ENCODE measurements at regions not wholly inside any gene's neighbourhood (a gene's known extent, or its start where the extent isn't known, plus 50 kb on each side); places are given as distances from the start of the nearest gene placed in this dataset.

GRCh38 chr1:73770109-73770905, 427.7 kb downstream of the LRRIQ3 start:
- H2BK120ac ChIP-seq (ENCODE audit: low read depth, low read length): no peak overlapping the region
- no peak for DNase-seq (ENCODE audit: low spot score)
- H3K9me3 ChIP-seq (replicated peaks in 1 of 2; ENCODE audit: control insufficient read depth in 2 of 2, insufficient read depth in 1 of 2, low read depth in 1 of 2, low read length in 2 of 2): peaks cover 1 to 5% of the 10 kb centered on the region in 2 donors
- no peak overlapping the region for H2BK5ac ChIP-seq (ENCODE audit: low read length)
- no peak overlapping the region for H2BK12ac ChIP-seq (ENCODE audit: low read length)
- no peaks in the 10 kb centered on the region for H3K36me3 ChIP-seq (replicated peaks in 1 of 2; ENCODE audit: control insufficient read depth in 2 of 2, insufficient read depth in 2 of 2, low read length in 2 of 2)
- H3K14ac ChIP-seq (ENCODE audit: low read length): peak overlapping the region; percentile 63
- no peak overlapping the region for H2BK15ac ChIP-seq (ENCODE audit: low read length)
- H3K4me1 ChIP-seq (ENCODE audit: control insufficient read depth in 2 of 2, insufficient read depth in 1 of 2, low read depth in 1 of 2, low read length in 2 of 2): no peaks in the 10 kb centered on the region
- peak overlapping the region; percentile 34 for H3K23ac ChIP-seq (ENCODE audit: low read depth, low read length, poor library complexity)
- WGBS, 2 donors (ENCODE audit: extremely low coverage in 2 of 2, insufficient read length in 2 of 2, insufficient replicate concordance in 1 of 2): no CpG with 5 or more reads among the region's 10 CpGs
- peak overlapping the region; percentile 76 for H4K8ac ChIP-seq (ENCODE audit: low read depth, low read length)
- H3K27me3 ChIP-seq (ENCODE audit: control insufficient read depth in 3 of 3, insufficient read depth in 3 of 3, low read depth in 1 of 3, low read length in 3 of 3): no peaks in the 10 kb centered on the region
- H2AK5ac ChIP-seq (ENCODE audit: low read depth, low read length): peak overlapping the region; percentile 73
- no peaks in the 10 kb centered on the region for H3K79me1 ChIP-seq (ENCODE audit: low read depth, low read length)
- H3K18ac ChIP-seq (ENCODE audit: low read length): peak overlapping the region; percentile 41
- no peak overlapping the region for H3K4me2 ChIP-seq (ENCODE audit: insufficient read depth, low read length, poor library complexity, severe bottlenecking)
- no peak overlapping the region for H3K4me3 ChIP-seq (ENCODE audit: low read length in 2 of 2)
- H3K4ac ChIP-seq (ENCODE audit: low read length): no peak overlapping the region
- no peak overlapping the region for H3K27ac ChIP-seq (replicated peaks; ENCODE audit: low read length)
- no peak overlapping the region for H4K91ac ChIP-seq (ENCODE audit: low read depth, low read length, poor library complexity)
- peak overlapping the region; percentile 42 for H2AFZ ChIP-seq (ENCODE audit: low read length)
- H3K9ac ChIP-seq (ENCODE audit: low read depth, low read length, poor library complexity): peak overlapping the region; percentile 3

- no peaks in the 10 kb centered on the region for H3K4me1 ChIP-seq (ENCODE audit: control insufficient read depth in 2 of 2, insufficient read depth in 1 of 2, low read depth in 1 of 2, low read length in 2 of 2)
- no peak overlapping the region for H3K4me2 ChIP-seq (ENCODE audit: insufficient read depth, low read length, poor library complexity, severe bottlenecking)
- no peaks in the 10 kb centered on the region for H3K79me1 ChIP-seq (ENCODE audit: low read depth, low read length)
- H2BK12ac ChIP-seq (ENCODE audit: low read length): no peak overlapping the region
- no peak for DNase-seq (ENCODE audit: low spot score)
- H2AFZ ChIP-seq (ENCODE audit: low read length): no peak overlapping the region
- no peak overlapping the region for H2BK15ac ChIP-seq (ENCODE audit: low read length)
- H3K18ac ChIP-seq (ENCODE audit: low read length): no peak overlapping the region
- H3K9ac ChIP-seq (ENCODE audit: low read depth, low read length, poor library complexity): no peak overlapping the region
- H3K9me3 ChIP-seq (replicated peaks in 1 of 2; ENCODE audit: control insufficient read depth in 2 of 2, insufficient read depth in 1 of 2, low read depth in 1 of 2, low read length in 2 of 2): peaks cover 1 to 5% of the 10 kb centered on the region in 2 donors
- no CpG with 5 or more reads among the region's 3 CpGs for whole genome bisulfite sequencing, 2 donors (ENCODE audit: extremely low coverage in 2 of 2, insufficient read length in 2 of 2, insufficient replicate concordance in 1 of 2)
- no peak overlapping the region for H2BK120ac ChIP-seq (ENCODE audit: low read depth, low read length)
- H3K27ac ChIP-seq (replicated peaks; ENCODE audit: low read length): no peak overlapping the region
- H3K14ac ChIP-seq (ENCODE audit: low read length): no peak overlapping the region
- no peak overlapping the region for H4K8ac ChIP-seq (ENCODE audit: low read depth, low read length)
- no peak overlapping the region for H2AK5ac ChIP-seq (ENCODE audit: low read depth, low read length)
- no peak overlapping the region for H3K4ac ChIP-seq (ENCODE audit: low read length)
- no peak overlapping the region for H3K4me3 ChIP-seq (ENCODE audit: low read length in 2 of 2)
- H3K36me3 ChIP-seq (replicated peaks in 1 of 2; ENCODE audit: control insufficient read depth in 2 of 2, insufficient read depth in 2 of 2, low read length in 2 of 2): no peaks in the 10 kb centered on the region
- no peak overlapping the region for H2BK5ac ChIP-seq (ENCODE audit: low read length)
- no peak overlapping the region for H4K91ac ChIP-seq (ENCODE audit: low read depth, low read length, poor library complexity)
- no peak overlapping the region for H3K23ac ChIP-seq (ENCODE audit: low read depth, low read length, poor library complexity)
- no peaks in the 10 kb centered on the region for H3K27me3 ChIP-seq (ENCODE audit: control insufficient read depth in 3 of 3, insufficient read depth in 3 of 3, low read depth in 1 of 3, low read length in 3 of 3)
Measured at GRCh38 chr1:73766786-73767348, 431.1 kb downstream of the LRRIQ3 start.

DNA sequence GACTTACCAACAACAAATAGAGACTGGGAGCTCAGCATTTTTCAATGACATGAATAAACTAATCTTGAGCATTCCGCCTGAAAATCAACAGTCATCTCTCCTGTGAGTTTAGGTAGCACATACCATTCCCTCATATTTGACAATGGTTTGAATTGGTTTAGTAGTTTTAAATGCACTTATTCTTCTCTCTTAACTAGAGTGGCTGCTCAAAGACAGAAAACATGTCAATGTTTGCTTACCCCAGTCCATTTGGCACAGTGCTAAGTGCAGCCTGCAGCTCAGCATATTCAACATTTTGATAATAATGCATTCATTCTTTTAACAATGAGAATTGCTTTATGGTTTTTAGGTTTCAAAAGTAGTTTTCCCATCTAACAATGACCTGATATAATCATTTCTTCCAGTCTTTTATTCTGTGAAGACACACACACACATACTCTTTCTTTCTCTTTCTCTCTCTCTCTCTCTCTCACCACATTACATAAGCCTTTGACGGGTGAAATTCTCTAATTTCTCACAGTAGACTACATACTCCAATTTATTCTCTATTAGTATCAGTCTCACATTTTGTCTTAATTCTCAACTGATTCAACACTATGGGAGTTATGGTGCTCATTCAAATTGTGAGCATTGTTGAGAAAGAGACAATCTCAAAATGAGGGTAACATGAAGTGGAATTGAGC, 432.3 kb downstream of the LRRIQ3 start:
- H2BK12ac ChIP-seq (ENCODE audit: low read length): no peak overlapping the region
- H3K9me3 ChIP-seq (replicated peaks in 1 of 2; ENCODE audit: control insufficient read depth in 2 of 2, insufficient read depth in 1 of 2, low read depth in 1 of 2, low read length in 2 of 2): peaks cover 0 to 1% of the 10 kb centered on the region in 2 donors
- no peaks in the 10 kb centered on the region for H3K36me3 ChIP-seq (replicated peaks in 1 of 2; ENCODE audit: control insufficient read depth in 2 of 2, insufficient read depth in 2 of 2, low read length in 2 of 2)
- no CpG with 5 or more reads among the region's 2 CpGs for WGBS, 2 donors (ENCODE audit: extremely low coverage in 2 of 2, insufficient read length in 2 of 2, insufficient replicate concordance in 1 of 2)
- H2AFZ ChIP-seq (ENCODE audit: low read length): peak overlapping the region; percentile 5
- H2BK120ac ChIP-seq (ENCODE audit: low read depth, low read length): no peak overlapping the region
- no peak overlapping the region for H3K23ac ChIP-seq (ENCODE audit: low read depth, low read length, poor library complexity)
- H3K18ac ChIP-seq (ENCODE audit: low read length): no peak overlapping the region
- DNase-seq (ENCODE audit: low spot score): no peak
- no peak overlapping the region for H3K9ac ChIP-seq (ENCODE audit: low read depth, low read length, poor library complexity)
- no peak overlapping the region for H3K4ac ChIP-seq (ENCODE audit: low read length)
- H3K27me3 ChIP-seq (ENCODE audit: control insufficient read depth in 3 of 3, insufficient read depth in 3 of 3, low read depth in 1 of 3, low read length in 3 of 3): no peaks in the 10 kb centered on the region
- H2AK5ac ChIP-seq (ENCODE audit: low read depth, low read length): no peak overlapping the region
- H3K79me1 ChIP-seq (ENCODE audit: low read depth, low read length): no peaks in the 10 kb centered on the region
- no peak overlapping the region for H4K91ac ChIP-seq (ENCODE audit: low read depth, low read length, poor library complexity)
- no peaks in the 10 kb centered on the region for H3K4me1 ChIP-seq (ENCODE audit: control insufficient read depth in 2 of 2, insufficient read depth in 1 of 2, low read depth in 1 of 2, low read length in 2 of 2)
- no peak overlapping the region for H4K8ac ChIP-seq (ENCODE audit: low read depth, low read length)
- H3K14ac ChIP-seq (ENCODE audit: low read length): no peak overlapping the region
- no peak overlapping the region for H3K4me2 ChIP-seq (ENCODE audit: insufficient read depth, low read length, poor library complexity, severe bottlenecking)
- no peak overlapping the region for H2BK15ac ChIP-seq (ENCODE audit: low read length)
- no peak overlapping the region for H3K27ac ChIP-seq (replicated peaks; ENCODE audit: low read length)
- no peak overlapping the region for H3K4me3 ChIP-seq (ENCODE audit: low read length in 2 of 2)
- H2BK5ac ChIP-seq (ENCODE audit: low read length): no peak overlapping the region

- no peaks in the 10 kb centered on the region for H3K79me1 ChIP-seq (ENCODE audit: low read depth, low read length)
- H2AFZ ChIP-seq (ENCODE audit: low read length): no peak overlapping the region
- no peaks in the 10 kb centered on the region for H3K9me3 ChIP-seq (replicated peaks in 1 of 2; ENCODE audit: control insufficient read depth in 2 of 2, insufficient read depth in 1 of 2, low read depth in 1 of 2, low read length in 2 of 2)
- no peak overlapping the region for H2BK120ac ChIP-seq (ENCODE audit: low read depth, low read length)
- H3K14ac ChIP-seq (ENCODE audit: low read length): no peak overlapping the region
- no peak overlapping the region for H2BK15ac ChIP-seq (ENCODE audit: low read length)
- no peak overlapping the region for H3K27ac ChIP-seq (replicated peaks; ENCODE audit: low read length)
- no CpG with 5 or more reads among the region's 2 CpGs for WGBS, 2 donors (ENCODE audit: extremely low coverage in 2 of 2, insufficient read length in 2 of 2, insufficient replicate concordance in 1 of 2)
- H3K4me3 ChIP-seq (ENCODE audit: low read length in 2 of 2): no peak overlapping the region
- H4K91ac ChIP-seq (ENCODE audit: low read depth, low read length, poor library complexity): no peak overlapping the region
- no peaks in the 10 kb centered on the region for H3K36me3 ChIP-seq (replicated peaks in 1 of 2; ENCODE audit: control insufficient read depth in 2 of 2, insufficient read depth in 2 of 2, low read length in 2 of 2)
- no peak overlapping the region for H3K4ac ChIP-seq (ENCODE audit: low read length)
- H4K8ac ChIP-seq (ENCODE audit: low read depth, low read length): no peak overlapping the region
- H2BK12ac ChIP-seq (ENCODE audit: low read length): no peak overlapping the region
- H2AK5ac ChIP-seq (ENCODE audit: low read depth, low read length): no peak overlapping the region
- H3K27me3 ChIP-seq (ENCODE audit: control insufficient read depth in 3 of 3, insufficient read depth in 3 of 3, low read depth in 1 of 3, low read length in 3 of 3): no peaks in the 10 kb centered on the region
- no peak overlapping the region for H2BK5ac ChIP-seq (ENCODE audit: low read length)
- H3K23ac ChIP-seq (ENCODE audit: low read depth, low read length, poor library complexity): no peak overlapping the region
- no peak overlapping the region for H3K18ac ChIP-seq (ENCODE audit: low read length)
- DNase-seq (ENCODE audit: low spot score): no peak
- no peak overlapping the region for H3K9ac ChIP-seq (ENCODE audit: low read depth, low read length, poor library complexity)
- no peak overlapping the region for H3K4me2 ChIP-seq (ENCODE audit: insufficient read depth, low read length, poor library complexity, severe bottlenecking)
- peaks cover 0 to 4% of the 10 kb centered on the region in 2 donors for H3K4me1 ChIP-seq (ENCODE audit: control insufficient read depth in 2 of 2, insufficient read depth in 1 of 2, low read depth in 1 of 2, low read length in 2 of 2)
Measured at GRCh38 chr1:73761559-73761958, 436.4 kb downstream of the LRRIQ3 start.
